Liver (tissue), 3 donors: ENCODE measurements at regions not wholly inside any gene's neighbourhood (a gene's known extent, or its start where the extent isn't known, plus 50 kb on each side); places are given as distances from the start of the nearest gene placed in this dataset.

Source experiments
- CTCF ChIP-seq: fragments of 150-350 bp; IDR thresholded peaks from 2 replicates; pipeline ENCODE4 v1.5.1; 2017; ENCODE audit warnings: improper control_type of control experiment, low read depth, low read length; ENCODE audit not compliant: missing input control
- MAX ChIP-seq: IDR thresholded peaks from 2 replicates; pipeline ENCODE4 v1.6.1; 2016; ENCODE audit warnings: antibody characterized with exemption
- RAD21 ChIP-seq, 2 donors: IDR thresholded peaks; 2 replicates each; pipeline ENCODE4 v1.6.1; 2016; ENCODE audit warnings: antibody characterized with exemption in 2 of 2, mild to moderate bottlenecking in 2 of 2
- donor health status: healthy.
- donor health status: healthy.

GRCh38 chr1:59233444-59233843 is 63.5 kb upstream of the FGGY start:
- TF ChIP-seq CTCF (no peak), RAD21 (IDR thresholded peaks at IDR 0.05) (no peak), MAX (no peak)
